Body of pancreas (tissue), 4 donors: ENCODE measurements at regions not wholly inside any gene's neighbourhood (a gene's known extent, or its start where the extent isn't known, plus 50 kb on each side); places are given as distances from the start of the nearest gene placed in this dataset.

ENCODE experiments used
- POLR2A ChIP-seq, 3 donors: fragments of 450-650 bp; IDR thresholded peaks; one replicate each; pipeline ENCODE4 v1.6.1; 2016; ENCODE audit warnings: antibody characterized with exemption in 3 of 3, mild to moderate bottlenecking in 2 of 3
- TF ChIP-seq, protein P1 (sequence below), 7 experiments: fragments of 450-650 bp in 4 of 7; fragments of 200-600 bp in 3 of 7; sonication (generic) in 3 of 7; IDR thresholded peaks; one replicate each; pipeline ENCODE4 v1.5.1; 2016 to 2019; ENCODE audit warnings: antibody characterized with exemption in 7 of 7

DNA sequence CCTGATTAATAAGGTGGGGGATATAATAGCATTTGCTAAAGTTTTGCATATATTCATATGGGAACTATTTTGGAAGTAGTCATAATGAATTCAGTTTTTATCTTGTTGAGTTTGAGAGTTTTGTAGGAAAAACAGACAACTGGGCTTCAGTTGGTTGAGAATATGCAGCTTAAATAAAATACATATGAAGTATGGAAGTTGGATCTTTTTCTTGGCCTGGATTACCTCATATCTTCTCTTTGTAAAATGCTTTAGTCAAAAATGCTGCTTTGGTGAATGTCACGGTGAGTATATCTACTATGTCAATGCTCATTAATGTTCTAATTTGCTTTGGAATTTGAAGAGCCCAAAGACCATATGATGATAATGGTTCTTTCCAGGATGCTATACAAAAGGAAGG, 552.2 kb upstream of the LMO3 start:
- TF ChIP-seq, protein P1, sequence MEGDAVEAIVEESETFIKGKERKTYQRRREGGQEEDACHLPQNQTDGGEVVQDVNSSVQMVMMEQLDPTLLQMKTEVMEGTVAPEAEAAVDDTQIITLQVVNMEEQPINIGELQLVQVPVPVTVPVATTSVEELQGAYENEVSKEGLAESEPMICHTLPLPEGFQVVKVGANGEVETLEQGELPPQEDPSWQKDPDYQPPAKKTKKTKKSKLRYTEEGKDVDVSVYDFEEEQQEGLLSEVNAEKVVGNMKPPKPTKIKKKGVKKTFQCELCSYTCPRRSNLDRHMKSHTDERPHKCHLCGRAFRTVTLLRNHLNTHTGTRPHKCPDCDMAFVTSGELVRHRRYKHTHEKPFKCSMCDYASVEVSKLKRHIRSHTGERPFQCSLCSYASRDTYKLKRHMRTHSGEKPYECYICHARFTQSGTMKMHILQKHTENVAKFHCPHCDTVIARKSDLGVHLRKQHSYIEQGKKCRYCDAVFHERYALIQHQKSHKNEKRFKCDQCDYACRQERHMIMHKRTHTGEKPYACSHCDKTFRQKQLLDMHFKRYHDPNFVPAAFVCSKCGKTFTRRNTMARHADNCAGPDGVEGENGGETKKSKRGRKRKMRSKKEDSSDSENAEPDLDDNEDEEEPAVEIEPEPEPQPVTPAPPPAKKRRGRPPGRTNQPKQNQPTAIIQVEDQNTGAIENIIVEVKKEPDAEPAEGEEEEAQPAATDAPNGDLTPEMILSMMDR (IDR thresholded peaks at IDR 0.05), result no peak
- TF ChIP-seq POLR2A (IDR thresholded peaks at IDR 0.05), result no peak
